T1000 (cell line): ENCODE measurements at regions not wholly inside any gene's neighbourhood (a gene's known extent, or its start where the extent isn't known, plus 50 kb on each side); places are given as distances from the start of the nearest gene placed in this dataset.

Experiments used
- DNase-seq: peaks from one replicate; lab custom pipeline; 2025; ENCODE audit warnings: mixed read lengths; lab: John Stamatoyannopoulos, UW

GRCh38 chr3:189117087-189117486, 54.7 kb upstream of the TPRG1 start:
- DNase-seq, result no peak

GRCh38 chr3:189118896-189119295, 52.9 kb upstream of the TPRG1 start:
- no peak for DNase-seq

- no peak for DNase-seq
Measured at GRCh38 chr3:189119950-189120349, 51.8 kb upstream of the TPRG1 start.

- DNase-seq, result no peak
Measured at GRCh38 chr3:189121092-189121491, 50.7 kb upstream of the TPRG1 start.
